SU-DHL-6 (cell line): ENCODE measurements at regions not wholly inside any gene's neighbourhood (a gene's known extent, or its start where the extent isn't known, plus 50 kb on each side); places are given as distances from the start of the nearest gene placed in this dataset.

Experiments used
- EZH2phosphoT487 ChIP-seq: fragments of 200-600 bp; sonication (generic), shearing (Covaris generic); conservative IDR thresholded peaks from 2 replicates; pipeline ENCODE4 v1.6.1; 2018; ENCODE audit warnings: mild to moderate bottlenecking, antibody characterized with exemption, low read length, moderate library complexity, mixed read lengths
- TF ChIP-seq, protein P1 (sequence below): fragments of 200-600 bp; sonication (generic); IDR thresholded peaks from one replicate; pipeline ENCODE4 v1.5.1; 2017; ENCODE audit warnings: antibody characterized with exemption, mild to moderate bottlenecking, low read length, moderate library complexity; ENCODE audit not compliant: insufficient read depth, poor library complexity, severe bottlenecking

DNA sequence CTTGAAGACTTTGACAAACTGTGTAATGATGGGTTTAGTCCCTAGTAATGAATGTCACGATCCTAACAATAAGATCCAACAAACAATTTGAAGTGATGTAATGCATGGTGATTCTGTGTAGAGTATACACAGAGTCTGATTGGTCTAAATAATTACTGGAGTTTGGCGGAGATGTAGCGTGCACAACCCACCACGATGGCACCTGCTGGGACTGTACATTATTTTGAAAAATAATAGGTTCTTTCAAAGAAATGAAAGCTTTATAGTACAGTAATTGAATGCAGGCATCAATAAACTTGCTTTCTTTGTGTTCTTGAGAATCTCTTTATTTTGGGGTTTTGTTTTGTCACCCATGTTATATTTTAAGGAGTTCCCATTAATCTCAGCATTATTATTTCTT is 902.2 kb upstream of the PCDH7 start:
- TF ChIP-seq, protein P1, sequence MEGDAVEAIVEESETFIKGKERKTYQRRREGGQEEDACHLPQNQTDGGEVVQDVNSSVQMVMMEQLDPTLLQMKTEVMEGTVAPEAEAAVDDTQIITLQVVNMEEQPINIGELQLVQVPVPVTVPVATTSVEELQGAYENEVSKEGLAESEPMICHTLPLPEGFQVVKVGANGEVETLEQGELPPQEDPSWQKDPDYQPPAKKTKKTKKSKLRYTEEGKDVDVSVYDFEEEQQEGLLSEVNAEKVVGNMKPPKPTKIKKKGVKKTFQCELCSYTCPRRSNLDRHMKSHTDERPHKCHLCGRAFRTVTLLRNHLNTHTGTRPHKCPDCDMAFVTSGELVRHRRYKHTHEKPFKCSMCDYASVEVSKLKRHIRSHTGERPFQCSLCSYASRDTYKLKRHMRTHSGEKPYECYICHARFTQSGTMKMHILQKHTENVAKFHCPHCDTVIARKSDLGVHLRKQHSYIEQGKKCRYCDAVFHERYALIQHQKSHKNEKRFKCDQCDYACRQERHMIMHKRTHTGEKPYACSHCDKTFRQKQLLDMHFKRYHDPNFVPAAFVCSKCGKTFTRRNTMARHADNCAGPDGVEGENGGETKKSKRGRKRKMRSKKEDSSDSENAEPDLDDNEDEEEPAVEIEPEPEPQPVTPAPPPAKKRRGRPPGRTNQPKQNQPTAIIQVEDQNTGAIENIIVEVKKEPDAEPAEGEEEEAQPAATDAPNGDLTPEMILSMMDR = no peak
- no peak for TF ChIP-seq EZH2phosphoT487
